Common myeloid progenitor, CD34-positive (primary cell): ENCODE measurements at regions not wholly inside any gene's neighbourhood (a gene's known extent, or its start where the extent isn't known, plus 50 kb on each side); places are given as distances from the start of the nearest gene placed in this dataset.

Experiments
- CTCF ChIA-PET: fragments of 350-600 bp; sonication (Branson Sonifier 250); formaldehyde crosslinking; loops from one replicate; lab custom pipeline; 2021; ENCODE audit warnings: antibody characterized with exemption; lab: Charles Lee
- POLR2A ChIA-PET: fragments of 350-600 bp; sonication (Branson Sonifier 250); formaldehyde crosslinking; loops from one replicate; lab custom pipeline; 2021; ENCODE audit warnings: antibody characterized with exemption; lab: Charles Lee
- DNase-seq, 3 donors: peaks; one replicate each; pipeline versions ENCODE4 v3.0.0 to v3.0.0-alpha.2; 2013
- H3K27ac ChIP-seq, 2 experiments: 1 replicate in 1 of 2; 2 replicates in 1 of 2; pipeline ENCODE4 v1.7.0; 2013; ENCODE audit warnings: inconsistent platforms in 2 of 2, low read length in 2 of 2, mild to moderate bottlenecking in 2 of 2, low read depth in 1 of 2, moderate library complexity in 1 of 2; ENCODE audit not compliant: severe bottlenecking in 2 of 2, insufficient read depth in 1 of 2, poor library complexity in 1 of 2
- H3K27me3 ChIP-seq, 5 experiments: replicated peaks in 2 of 5; 1 replicate in 3 of 5; 2 replicates in 2 of 5; pipeline versions ENCODE4 v1.6.1 to v1.7.0; 2013; ENCODE audit warnings: low read length in 4 of 5, mild to moderate bottlenecking in 2 of 5, moderate library complexity in 2 of 5, inconsistent platforms in 1 of 5; ENCODE audit not compliant: insufficient read depth in 5 of 5, control insufficient read depth in 4 of 5
- H3K36me3 ChIP-seq, 4 experiments: 1 replicate in 2 of 4; 2 replicates in 2 of 4; pipeline versions ENCODE4 v1.6.1 to v1.7.0; 2013; ENCODE audit warnings: low read length in 3 of 4, control low read depth in 1 of 4, mild to moderate bottlenecking in 1 of 4; ENCODE audit not compliant: control insufficient read depth in 4 of 4, insufficient read depth in 4 of 4
- H3K4me1 ChIP-seq, 4 experiments: 1 replicate in 3 of 4; 2 replicates in 1 of 4; pipeline versions ENCODE4 v1.6.1 to v1.7.1; 2013; ENCODE audit warnings: low read length in 3 of 4, mild to moderate bottlenecking in 3 of 4, control low read depth in 1 of 4, inconsistent platforms in 1 of 4, moderate library complexity in 1 of 4; ENCODE audit not compliant: control insufficient read depth in 4 of 4, insufficient read depth in 4 of 4; ENCODE audit errors: control extremely low read depth in 1 of 4
- H3K4me3 ChIP-seq, 7 experiments: 1 replicate in 4 of 7; 2 replicates in 3 of 7; pipeline versions ENCODE4 v1.5.1 to v1.7.0; 2013; ENCODE audit warnings: mild to moderate bottlenecking in 7 of 7, low read length in 6 of 7, moderate library complexity in 6 of 7, inconsistent platforms in 2 of 7, low read depth in 2 of 7, control low read depth in 1 of 7; ENCODE audit not compliant: insufficient read depth in 4 of 7, control insufficient read depth in 1 of 7; ENCODE audit errors: extremely low read depth in 1 of 7
- H3K9me3 ChIP-seq, 5 experiments: 1 replicate in 4 of 5; 2 replicates in 1 of 5; pipeline versions ENCODE4 v1.6.1 to v1.7.1; 2013; ENCODE audit warnings: low read length in 4 of 5, mild to moderate bottlenecking in 2 of 5, inconsistent platforms in 1 of 5, low read depth in 1 of 5, moderate library complexity in 1 of 5; ENCODE audit not compliant: control insufficient read depth in 4 of 5, insufficient read depth in 2 of 5; ENCODE audit errors: control extremely low read depth in 1 of 5
- WGBS: methylation state at CpG from one replicate; pipeline ENCODE4 v1.1.5; 2013; ENCODE audit not compliant: insufficient coverage; 5-methylcytosine and 5-hydroxymethylcytosine counted together

GRCh38 chr5:167488371-167488770, 803.1 kb upstream of the WWC1 start:
- 89% methylated on average over 2 of the region's 2 CpGs for WGBS

GRCh38 chr5:167489202-167489601, 802.2 kb upstream of the WWC1 start:
- no peak overlapping the region for H3K4me3 ChIP-seq
- H3K36me3 ChIP-seq: no peaks in the 10 kb centered on the region
- H3K4me1 ChIP-seq: no peaks in the 10 kb centered on the region
- no peak for DNase-seq
- H3K27me3 ChIP-seq: no peaks in the 10 kb centered on the region
- H3K9me3 ChIP-seq: no peaks in the 10 kb centered on the region
- ChIA-PET POLR2A (no interaction called here), CTCF (no interaction called here)
- no peak overlapping the region for H3K27ac ChIP-seq

More at GRCh38 chr5:167488371-167488770, 803.1 kb upstream of the WWC1 start:
- Histone ChIP-seq H3K9me3 (no peaks in the 10 kb centered on the region), H3K36me3 (no peaks in the 10 kb centered on the region), H3K4me1 (no peaks in the 10 kb centered on the region), H3K4me3 (no peak overlapping the region), H3K27ac (no peak overlapping the region), H3K27me3 (no peaks in the 10 kb centered on the region)
- POLR2A ChIA-PET: no interaction called here
- DNase-seq: no peak
- CTCF ChIA-PET: no interaction called here

GRCh38 chr5:167503926-167504720, 787.3 kb upstream of the WWC1 start:
- ChIA-PET CTCF (no interaction called here), POLR2A (no interaction called here)
- Histone ChIP-seq H3K36me3 (no peaks in the 10 kb centered on the region), H3K9me3 (no peaks in the 10 kb centered on the region), H3K27ac (no peak overlapping the region), H3K4me1 (no peaks in the 10 kb centered on the region), H3K4me3 (no peak overlapping the region), H3K27me3 (peaks cover 0 to 1% (median 0%) of the 10 kb centered on the region in 5 experiments)
- 0% methylated on average over 1 of the region's 5 CpGs for WGBS
- no peak for DNase-seq

GRCh38 chr5:167507463-167508233, 783.8 kb upstream of the WWC1 start:
- H3K9me3 ChIP-seq: no peaks in the 10 kb centered on the region
- CTCF ChIA-PET: no interaction called here
- no peaks in the 10 kb centered on the region for H3K36me3 ChIP-seq
- 57% methylated on average over 2 of the region's 4 CpGs for WGBS
- H3K27ac ChIP-seq: no peak overlapping the region
- no peaks in the 10 kb centered on the region for H3K27me3 ChIP-seq
- no peak overlapping the region for H3K4me3 ChIP-seq
- POLR2A ChIA-PET: no interaction called here
- DNase-seq: no peak
- H3K4me1 ChIP-seq: no peaks in the 10 kb centered on the region

GRCh38 chr5:167509076-167509475, 782.4 kb upstream of the WWC1 start:
- Histone ChIP-seq H3K9me3 (no peaks in the 10 kb centered on the region), H3K4me3 (no peak overlapping the region), H3K36me3 (no peaks in the 10 kb centered on the region), H3K4me1 (no peaks in the 10 kb centered on the region), H3K27ac (no peak overlapping the region), H3K27me3 (no peaks in the 10 kb centered on the region)
- ChIA-PET CTCF (no interaction called here), POLR2A (no interaction called here)
- WGBS: 100% methylated on average over 1 of the region's 3 CpGs
- no peak for DNase-seq

- CTCF ChIA-PET: no interaction called here
Measured at GRCh38 chr5:167511276-167511675, 780.2 kb upstream of the WWC1 start.

GRCh38 chr5:167512111-167512510, 779.3 kb upstream of the WWC1 start:
- Histone ChIP-seq H3K4me3 (no peak overlapping the region), H3K9me3 (no peaks in the 10 kb centered on the region), H3K27me3 (no peaks in the 10 kb centered on the region), H3K4me1 (no peaks in the 10 kb centered on the region), H3K27ac (no peak overlapping the region), H3K36me3 (no peaks in the 10 kb centered on the region)
- no CpG with 5 or more reads among the region's 2 CpGs for WGBS
- no peak for DNase-seq
- ChIA-PET POLR2A (no interaction called here), CTCF (no interaction called here)

More at GRCh38 chr5:167511276-167511675, 780.2 kb upstream of the WWC1 start:
- Histone ChIP-seq H3K27ac (no peak overlapping the region), H3K4me3 (no peak overlapping the region), H3K4me1 (no peaks in the 10 kb centered on the region), H3K36me3 (no peaks in the 10 kb centered on the region), H3K27me3 (no peaks in the 10 kb centered on the region), H3K9me3 (no peaks in the 10 kb centered on the region)
- no CpG with 5 or more reads among the region's 1 CpG for WGBS
- POLR2A ChIA-PET: no interaction called here
- DNase-seq: no peak
